PC-9 (cell line): ENCODE measurements at regions not wholly inside any gene's neighbourhood (a gene's known extent, or its start where the extent isn't known, plus 50 kb on each side); places are given as distances from the start of the nearest gene placed in this dataset.

Experiments used
- EZH2 ChIP-seq: fragments of 200-600 bp; sonication (generic); IDR thresholded peaks from 2 replicates; pipeline ENCODE4 v1.8.0; 2017; ENCODE audit warnings: antibody characterized with exemption, low read depth
- TF ChIP-seq, protein P1 (sequence below): fragments of 200-600 bp; sonication (generic); conservative IDR thresholded peaks from 2 replicates; pipeline ENCODE4 v1.6.1; 2017; ENCODE audit warnings: mixed run types, antibody characterized with exemption, mild to moderate bottlenecking, moderate library complexity

DNA sequence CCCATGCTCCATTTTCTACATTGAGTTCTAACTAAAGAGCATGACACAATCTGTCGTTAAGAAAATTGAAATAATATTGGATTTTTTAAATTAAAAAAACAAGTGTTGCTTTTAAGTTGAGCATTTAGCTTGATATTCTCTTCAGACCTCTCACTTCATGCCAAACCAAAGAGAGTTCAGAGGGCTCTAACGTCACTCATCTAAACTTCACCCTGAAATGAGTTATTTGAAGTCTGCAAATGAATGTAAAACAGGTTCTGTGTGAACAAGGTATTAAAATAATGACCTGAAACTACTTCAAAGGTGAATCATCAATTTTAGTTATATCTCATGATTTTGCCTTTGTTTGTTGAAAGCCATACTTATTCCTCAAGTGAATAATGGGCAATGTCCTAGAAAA, 61.8 kb downstream of the MRPL57 start:
- TF ChIP-seq, protein P1, sequence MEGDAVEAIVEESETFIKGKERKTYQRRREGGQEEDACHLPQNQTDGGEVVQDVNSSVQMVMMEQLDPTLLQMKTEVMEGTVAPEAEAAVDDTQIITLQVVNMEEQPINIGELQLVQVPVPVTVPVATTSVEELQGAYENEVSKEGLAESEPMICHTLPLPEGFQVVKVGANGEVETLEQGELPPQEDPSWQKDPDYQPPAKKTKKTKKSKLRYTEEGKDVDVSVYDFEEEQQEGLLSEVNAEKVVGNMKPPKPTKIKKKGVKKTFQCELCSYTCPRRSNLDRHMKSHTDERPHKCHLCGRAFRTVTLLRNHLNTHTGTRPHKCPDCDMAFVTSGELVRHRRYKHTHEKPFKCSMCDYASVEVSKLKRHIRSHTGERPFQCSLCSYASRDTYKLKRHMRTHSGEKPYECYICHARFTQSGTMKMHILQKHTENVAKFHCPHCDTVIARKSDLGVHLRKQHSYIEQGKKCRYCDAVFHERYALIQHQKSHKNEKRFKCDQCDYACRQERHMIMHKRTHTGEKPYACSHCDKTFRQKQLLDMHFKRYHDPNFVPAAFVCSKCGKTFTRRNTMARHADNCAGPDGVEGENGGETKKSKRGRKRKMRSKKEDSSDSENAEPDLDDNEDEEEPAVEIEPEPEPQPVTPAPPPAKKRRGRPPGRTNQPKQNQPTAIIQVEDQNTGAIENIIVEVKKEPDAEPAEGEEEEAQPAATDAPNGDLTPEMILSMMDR, result no peak
- no peak for TF ChIP-seq EZH2
